NCI-H146 (cell line): ENCODE measurements at regions not wholly inside any gene's neighbourhood (a gene's known extent, or its start where the extent isn't known, plus 50 kb on each side); places are given as distances from the start of the nearest gene placed in this dataset.
A peak's percentile ranks its signal among the peaks of the same experiment; 100 is the strongest.
"Not testable (repeated sequence)": the region's sequence is repeated elsewhere in the genome, so short reads cannot be mapped to it uniquely, and the experiment has no call there.

Source experiments
- DNase-seq: peaks from one replicate; lab custom pipeline; 2025; lab: John Stamatoyannopoulos, UW

DNA sequence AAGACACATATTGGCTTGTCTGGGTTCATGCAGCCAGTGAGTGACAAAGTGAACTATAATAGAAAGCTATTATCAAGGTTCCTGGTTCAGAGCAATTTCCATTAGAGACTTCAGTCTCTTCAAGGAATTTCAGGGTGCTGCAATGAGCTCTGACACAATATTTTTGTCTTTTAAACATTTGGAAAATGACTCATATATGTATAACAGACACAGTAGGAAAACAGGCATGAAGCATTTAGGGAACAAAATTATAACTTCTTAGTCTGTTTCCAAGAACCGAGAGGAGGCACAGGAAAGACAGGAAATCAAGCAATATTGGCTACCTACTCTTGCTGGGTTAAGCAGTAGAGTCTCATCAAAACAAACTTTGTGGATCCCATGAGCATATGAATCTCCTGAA is 170.4 kb downstream of the PTPRC start:
- DNase-seq: no peak

DNA sequence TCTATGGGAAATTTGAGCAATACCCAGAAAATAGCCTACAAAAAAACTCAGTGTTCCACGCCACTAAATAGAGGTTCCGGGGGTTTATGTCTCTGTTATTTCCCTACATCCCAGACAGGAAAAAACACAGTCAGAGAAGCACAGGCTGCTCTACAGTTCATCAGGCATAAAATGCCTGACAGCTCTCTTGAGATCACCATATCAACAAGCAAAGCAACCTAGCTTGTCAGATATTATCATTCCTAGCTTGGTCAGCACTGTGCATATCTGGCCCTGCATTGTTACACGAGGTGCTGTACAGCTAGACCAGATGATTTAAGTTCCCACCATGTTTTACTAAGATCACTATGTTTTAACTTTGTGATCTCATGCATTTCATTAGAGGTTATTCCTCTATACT is 172.6 kb downstream of the PTPRC start:
- DNase-seq: no peak

DNA sequence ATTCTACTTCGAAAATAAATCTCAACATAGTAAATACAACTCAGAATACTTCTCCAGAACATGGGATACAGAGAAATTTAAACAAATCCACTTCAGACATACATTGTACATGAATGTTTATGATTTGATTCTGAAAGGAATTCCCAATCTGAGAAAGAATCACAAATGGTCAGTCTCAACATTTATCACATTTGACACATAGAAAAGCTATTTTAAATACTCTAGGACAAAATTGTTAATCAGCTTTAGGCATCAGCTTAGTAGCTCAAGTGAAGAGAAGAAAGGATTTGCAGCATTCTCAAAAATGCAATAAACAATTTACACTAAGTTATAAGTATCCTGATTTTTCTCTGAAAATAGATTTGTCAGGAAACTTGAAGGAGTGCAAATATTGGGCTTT is 184.8 kb downstream of the PTPRC start:
- DNase-seq: no peak

DNA sequence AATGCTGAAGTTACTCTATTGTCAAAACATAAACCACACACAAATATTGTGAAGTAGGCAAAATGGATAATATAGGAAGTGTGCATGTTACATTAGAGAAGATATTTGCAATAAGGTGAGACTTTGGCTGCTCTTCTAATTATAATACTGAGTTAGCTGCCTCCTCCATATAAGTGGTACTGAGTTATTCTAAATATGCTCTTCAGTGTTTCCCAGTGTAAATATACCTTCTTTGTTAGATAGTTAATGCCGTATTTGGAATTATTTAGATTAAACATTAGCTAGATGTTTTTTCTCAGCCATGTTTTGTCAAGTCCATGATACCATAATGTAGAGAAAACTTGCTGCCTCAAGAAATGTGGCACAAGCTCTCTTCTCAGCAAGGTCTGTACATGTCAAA is 186.4 kb downstream of the PTPRC start:
- no peak for DNase-seq

DNA sequence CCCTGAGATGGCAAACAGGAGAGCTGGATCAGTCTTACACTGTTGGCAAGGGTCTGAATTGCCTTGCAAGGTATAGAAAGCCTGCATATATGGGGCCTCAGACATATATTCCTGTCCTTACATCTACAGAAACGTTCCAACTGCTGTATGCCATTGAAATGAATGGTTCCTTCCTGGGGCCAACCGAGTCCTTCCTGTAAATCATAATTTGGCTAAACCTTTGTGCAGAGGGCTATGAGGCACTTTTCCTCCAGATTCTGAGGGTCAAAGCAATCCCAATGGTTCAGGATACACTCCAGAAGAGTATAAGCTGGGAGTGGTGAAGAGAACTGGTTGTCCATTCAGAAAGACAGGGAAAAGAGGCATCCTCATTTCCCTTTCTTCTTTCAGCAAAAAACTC is 190.5 kb downstream of the PTPRC start:
- no peak for DNase-seq

DNA sequence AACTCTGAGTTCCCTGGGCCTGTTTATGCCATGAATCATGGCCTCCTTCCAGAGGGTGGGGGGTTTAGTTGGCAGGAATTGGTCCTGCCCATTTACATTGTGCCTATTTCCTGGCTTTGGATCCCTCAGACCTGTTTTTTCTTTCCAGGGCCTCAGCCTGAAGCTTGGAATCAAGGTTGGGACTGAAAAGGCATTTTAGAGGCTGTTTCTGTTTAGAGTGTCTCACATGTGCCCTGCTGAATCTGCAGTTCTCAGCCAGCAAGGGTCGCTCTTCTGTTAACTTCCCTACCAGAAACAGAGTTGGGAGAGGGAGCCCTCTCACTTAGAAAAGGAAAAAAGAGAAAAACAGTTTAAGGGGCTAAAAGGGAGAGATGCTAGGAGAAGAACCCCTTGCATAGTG is 191.1 kb downstream of the PTPRC start:
- no peak for DNase-seq

DNA sequence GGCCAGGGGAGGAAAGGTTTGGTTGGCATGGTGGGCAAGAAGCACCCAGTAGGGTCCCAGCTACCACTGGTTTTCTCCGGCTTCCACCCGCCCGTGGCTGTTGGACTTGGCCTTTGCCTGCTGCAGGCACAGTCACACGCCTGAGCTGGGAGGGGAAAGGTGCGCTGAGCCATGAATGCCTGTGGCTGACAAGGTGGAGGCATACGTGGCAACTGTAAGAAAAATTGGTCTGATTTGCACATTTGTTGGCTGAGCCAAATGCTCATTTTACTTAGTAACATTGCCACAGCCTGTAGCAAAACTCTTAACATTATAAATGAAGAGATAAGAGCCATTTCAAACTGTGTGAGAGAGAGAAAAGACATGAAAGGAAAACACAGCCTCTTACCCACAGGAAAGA is 191.6 kb downstream of the PTPRC start:
- DNase-seq: no peak

DNA sequence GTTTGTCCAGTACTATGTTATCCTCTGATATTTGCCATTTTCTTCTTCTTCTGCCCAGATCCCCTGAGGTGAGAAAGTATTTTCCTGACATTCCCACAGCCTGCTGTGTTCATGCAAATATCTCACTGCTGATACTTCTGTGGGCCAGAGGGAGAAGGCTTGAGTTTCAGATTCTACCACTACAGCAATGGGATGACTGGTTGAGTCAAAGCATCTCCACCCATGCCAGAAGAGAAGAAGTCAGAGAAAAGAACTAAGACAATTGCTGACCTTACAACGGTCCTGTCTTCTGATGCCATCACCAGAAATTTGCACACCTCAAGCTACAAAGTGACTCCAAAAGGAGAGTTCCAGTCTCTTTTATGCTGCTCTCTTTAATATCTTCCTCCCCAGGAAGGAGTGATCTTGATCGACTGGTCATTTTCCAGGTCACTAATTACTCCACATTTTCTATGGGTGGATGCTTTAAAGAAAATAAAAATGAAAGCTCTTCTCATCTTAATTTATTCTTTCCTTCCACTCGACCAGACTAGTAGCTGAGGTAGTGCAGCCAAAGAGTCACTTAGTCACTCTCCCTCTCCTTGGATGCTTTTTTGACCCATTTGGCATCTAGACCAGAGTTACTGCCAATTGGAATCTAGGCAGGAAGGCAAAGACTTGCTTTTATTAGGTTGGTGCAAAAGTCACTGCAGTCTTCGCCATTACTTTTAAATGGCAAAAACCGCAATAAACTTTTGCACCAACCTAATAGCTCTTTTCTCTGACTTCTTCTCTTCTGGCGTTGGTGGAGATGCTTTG is 195.1 kb downstream of the PTPRC start:
- no peak for DNase-seq

DNA sequence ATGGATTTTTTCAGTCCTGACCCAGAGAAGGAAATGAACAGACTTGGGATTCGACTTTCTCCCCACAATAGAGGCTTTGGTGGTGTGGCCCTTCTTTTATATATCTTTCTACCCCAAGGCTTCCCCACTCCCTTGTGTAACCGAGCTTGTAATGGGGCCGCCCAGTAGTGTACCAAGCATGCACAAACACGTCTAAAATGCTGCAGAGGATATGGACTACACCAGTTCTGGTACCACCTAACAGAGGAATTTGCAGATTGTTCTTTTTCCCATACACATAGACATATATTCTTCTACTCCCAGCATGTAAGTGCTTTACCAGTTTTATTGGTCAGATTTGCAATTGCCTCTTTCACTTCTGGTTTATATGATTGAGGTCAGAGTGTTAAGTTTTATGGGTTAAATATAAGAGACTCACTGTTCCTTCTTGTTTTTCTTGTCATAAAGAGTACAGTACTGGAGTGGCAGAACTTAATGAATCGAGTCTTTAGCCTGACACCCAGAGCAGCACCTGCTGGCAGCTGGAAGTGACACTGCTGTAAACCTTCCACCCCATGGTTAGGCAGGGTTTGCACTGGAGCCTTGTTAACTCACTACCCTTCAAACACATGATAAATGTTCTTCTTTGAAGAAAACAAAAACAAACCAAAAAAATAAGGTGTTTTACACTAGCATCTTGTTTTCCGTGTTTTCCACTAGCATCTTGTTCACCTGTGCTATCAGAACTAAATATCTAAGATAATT is 198.6 kb downstream of the PTPRC start:
- no peak for DNase-seq

DNA sequence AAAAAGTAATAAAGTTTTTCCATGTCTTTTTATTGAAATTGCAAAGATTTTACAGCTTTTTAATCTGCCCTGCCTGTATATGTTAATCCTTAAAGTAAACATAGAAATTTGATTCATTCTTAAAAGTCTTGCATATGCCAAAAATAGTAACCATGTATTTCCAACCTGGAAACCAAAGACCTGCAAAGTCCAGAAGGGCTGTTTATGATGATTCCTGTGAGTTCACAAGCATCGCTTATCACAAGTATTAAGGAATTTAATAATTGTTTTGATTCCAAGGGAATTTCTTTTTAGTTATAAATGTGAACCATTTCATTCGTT is 199.1 kb downstream of the PTPRC start:
- DNase-seq: no peak

DNA sequence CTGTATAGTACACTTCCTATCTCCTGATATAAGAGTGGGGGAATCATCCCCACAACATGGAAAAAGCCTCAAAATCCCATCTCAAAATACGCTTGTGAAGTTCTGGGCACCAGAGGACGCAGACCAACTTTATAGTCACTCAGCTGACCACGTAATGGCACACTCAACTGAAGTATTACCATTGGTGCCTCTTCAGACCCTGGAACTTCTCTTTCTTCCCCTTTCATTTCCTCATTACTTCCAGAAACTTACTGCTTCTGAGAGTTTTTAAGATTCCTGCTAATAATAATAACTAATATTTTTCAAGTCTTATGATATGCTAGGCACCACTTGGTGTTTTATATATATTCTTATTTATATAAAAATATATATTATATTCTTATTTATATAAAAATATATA is 202.6 kb downstream of the PTPRC start:
- no peak for DNase-seq

DNA sequence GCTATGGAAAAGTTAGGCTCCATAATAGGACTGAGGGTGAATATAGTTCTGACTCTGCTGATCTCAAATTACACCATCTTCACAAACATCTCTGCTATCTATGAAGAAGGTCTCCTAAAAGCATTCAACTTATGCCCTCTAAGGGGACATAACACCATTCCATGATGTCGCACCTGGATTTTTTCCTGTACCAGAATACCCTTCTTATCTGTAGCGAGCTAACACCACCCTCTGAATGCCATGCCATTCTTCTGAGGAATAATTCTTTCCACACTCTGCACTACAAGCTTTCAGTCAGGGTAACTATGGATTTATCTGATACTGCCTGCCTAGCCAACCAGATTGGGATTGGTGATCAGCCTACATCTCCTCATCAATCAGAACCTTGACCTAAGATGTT is 203.8 kb downstream of the PTPRC start:
- DNase-seq: no peak

DNA sequence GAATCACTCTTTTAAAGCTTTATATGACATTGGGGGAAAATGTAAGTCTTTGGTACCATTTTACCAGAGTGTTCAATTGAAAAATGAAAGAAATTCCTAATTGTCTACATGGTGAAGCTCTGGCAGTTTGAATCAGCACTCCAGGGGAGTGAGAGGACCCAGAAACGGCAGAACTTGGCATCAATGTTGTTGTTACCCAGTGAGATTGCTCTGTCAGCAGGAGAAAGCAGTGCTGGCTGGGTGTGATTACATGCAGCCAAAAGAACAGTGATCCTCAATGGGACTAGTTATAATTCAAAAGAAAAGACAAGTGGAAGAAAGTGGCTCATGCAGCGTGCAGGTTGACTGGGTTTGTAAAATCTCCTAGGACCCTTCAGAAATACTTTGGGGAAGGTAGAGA is 206.4 kb downstream of the PTPRC start:
- no peak for DNase-seq

DNA sequence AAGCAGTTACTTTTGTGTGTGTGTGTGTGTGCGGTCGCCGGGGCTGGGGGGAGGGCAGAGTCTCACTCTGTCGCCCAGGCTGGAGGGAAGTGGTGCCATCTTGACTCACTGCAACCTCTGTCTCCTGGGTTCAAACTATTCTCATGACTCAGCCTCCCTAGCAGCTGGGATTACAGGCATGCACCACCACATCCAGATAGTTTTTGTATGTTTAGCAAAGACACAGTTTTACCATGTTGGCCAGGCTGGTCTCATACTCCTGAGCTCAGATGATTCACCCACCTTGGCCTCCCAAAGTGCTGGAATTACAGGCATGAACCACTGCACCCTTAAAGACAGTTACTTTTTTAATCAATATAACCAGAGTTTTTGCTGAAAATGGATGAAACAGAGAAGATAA is 207.0 kb downstream of the PTPRC start:
- no peak for DNase-seq

DNA sequence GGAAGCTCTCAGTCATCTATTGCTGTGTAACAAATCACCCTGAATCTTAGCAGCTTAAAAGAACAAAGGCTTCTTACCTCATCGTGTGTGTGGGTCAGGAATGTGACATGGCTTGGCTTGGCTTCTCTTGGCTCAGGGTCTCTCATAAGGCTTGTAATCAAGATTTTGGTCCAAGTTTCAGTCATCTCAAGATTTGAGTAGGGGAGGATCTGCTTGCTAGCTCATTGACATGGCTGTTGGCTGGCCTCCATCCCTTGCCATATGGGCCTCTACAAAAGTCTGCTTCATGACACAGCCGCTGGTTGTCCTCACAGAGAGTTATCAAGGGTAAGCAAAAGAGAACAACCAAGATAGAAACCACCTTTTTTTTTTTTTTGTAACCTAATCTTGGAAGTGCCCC is 207.7 kb downstream of the PTPRC start:
- DNase-seq: no peak

DNA sequence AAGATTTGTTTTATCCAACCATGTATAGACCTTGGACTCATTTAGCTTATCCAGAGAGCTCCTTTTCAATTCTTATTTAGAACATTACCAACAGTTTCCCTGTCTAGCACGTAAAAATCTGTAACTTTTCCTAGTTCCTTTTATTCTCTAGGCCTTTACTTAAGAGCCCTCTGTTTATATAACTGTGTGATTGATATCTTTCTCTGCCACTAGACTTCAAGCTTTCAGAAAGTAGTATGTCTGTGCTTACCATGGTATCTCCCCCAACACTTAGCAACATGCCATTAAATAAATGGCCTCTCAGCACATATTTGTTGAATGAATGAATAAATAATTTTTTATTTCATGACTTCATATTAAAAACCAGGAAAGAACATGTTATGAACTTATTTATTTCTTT is 209.4 kb downstream of the PTPRC start:
- DNase-seq: no peak

DNA sequence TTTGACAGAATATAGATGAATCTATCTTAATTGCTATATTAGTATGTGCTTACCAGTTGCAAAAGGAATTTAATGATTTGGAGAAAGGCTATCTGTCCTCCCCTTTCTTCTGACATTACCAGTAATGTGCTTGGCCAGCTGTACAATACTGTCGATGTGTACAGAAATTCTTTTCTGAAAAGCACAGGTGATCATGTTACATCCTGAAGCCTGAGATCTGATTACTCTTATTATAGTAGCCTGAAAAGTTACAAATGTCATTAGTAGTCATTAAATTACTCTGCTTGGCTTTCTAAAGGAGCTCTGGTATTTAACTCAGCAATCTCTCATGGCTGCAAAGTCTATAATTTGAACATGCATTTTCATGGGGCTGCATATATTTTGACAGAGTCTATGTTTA is 209.8 kb downstream of the PTPRC start:
- peak; percentile 55 for DNase-seq

DNA sequence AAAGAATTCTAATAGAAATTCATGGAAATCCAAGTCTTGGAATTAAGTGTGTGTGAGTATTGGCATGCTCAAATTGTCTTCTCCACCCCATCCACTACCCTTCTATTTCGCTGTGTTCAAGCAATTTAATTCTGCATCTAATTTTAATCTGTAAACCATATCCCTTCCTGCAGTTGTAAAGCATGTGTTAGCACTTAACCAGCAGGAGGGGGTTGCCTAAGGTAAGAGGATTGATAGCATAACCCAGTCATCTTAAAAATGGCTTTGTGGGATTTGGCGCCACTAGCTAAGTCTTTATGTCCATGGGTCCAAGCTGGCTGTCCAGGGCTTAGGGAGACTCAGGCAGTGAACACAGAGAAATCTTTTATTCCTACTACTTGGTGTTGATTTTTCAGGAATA is 210.3 kb downstream of the PTPRC start:
- DNase-seq: peak; percentile 23

DNA sequence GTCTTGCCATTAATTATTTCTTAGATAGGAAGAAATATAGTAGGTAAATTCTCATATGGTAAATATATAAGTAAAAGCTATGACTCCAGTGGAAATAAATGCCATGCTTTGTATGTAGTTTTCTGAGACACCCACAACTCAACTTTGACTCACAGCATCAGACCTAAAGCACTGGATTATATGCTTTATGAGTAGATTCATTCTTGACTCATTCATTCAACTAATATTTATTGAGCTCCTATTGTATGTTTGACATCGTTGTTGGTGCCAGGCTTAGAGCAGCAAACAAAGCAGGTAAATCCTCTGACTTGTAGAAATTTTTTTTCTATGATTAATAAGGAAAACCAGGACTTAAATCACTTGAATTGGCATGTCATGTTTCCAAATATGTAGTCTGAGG is 211.4 kb downstream of the PTPRC start:
- DNase-seq: no peak

DNA sequence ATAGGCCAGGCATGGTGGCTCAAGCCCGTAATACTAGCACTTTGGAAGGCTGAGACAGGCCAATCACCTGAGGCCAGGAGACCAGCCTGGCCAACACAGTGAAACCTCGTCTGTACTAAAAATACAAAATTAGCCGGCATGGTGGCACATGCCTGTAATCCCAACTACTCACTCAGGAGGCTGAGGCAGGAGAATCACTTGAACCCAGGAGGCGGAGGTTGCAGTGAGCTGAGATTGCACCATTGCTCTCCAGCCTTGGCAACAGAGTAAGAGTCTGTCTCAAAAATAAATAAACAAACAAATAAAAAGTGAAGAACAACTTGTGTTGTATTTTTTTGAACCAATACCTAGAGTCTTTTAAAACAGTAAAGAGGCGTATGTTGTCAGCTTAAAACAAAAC is 212.1 kb downstream of the PTPRC start:
- DNase-seq: not testable (repeated sequence)

DNA sequence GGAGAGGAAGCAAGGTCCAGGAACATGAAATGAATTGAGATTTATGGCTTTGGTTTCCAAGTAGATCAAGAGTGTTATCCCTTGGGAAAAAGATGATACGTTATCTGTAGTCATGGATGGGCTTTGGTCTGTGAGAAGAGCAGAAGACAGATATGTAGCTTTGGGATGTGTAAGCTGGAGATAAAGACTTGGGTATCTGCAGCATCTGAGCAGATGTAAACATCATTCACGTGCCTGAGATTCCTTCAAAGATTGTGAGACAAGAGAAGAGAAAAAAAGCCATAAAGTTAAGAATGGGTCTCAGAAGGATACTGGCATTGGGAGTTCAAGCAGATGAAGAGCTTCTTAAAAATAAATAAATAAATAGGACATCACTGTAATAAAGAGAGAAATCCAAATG is 217.8 kb downstream of the PTPRC start:
- DNase-seq: no peak

DNA sequence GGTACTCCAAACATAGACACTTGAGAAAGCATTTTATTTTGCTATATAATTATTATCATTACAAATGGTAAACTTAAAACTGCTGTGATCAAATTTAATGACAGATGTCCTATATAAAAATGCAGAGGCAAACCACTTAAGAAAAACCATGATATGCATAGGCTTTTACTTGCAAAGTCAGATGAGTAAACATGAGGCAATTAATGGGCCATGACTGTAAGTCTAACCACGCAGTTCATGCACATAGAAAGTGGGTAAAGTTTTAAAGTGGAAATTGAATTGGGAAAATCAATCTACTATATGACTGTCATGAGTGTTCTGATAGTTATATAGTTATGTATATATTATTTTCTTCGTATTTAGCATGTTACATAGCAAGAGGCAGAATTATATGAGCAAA is 219.2 kb downstream of the PTPRC start:
- no peak for DNase-seq

DNA sequence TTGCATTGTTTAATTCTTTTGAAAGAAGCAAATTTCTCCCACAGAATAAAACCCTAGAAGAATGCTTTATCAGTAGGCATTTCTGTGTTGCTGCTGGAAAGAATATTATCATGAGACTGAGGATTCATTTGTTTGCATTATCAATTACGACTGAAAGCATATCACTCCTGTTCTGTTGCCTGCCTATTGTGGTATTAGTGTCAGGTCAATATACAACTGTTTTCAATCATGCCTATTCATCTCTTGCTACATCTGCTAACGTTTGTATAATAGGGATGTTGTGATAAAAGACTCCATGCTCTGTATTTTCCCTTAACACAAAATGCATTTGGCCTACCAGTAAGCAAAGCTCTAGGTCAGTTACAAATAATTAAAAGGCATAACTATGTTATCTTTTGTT is 221.5 kb downstream of the PTPRC start:
- DNase-seq: peak; percentile 4

DNA sequence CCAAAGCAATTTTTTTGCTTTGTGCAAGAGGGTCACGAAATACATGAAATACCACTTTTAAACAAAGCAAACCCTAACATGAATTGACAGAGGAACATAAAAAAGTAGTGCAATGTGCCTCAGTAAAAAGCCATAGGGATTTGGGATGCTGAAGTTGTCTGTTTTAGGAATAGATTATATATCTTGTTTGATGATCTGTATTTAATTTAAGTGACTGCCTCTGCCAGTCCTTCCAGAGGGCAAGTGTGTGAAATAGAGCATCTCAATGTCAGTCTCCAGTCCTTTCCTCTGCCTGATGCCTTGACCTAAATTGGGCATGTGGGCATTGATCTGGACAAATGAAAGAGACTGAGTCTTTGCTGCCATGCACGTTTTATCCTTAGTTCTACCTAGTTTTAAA is 222.8 kb downstream of the PTPRC start:
- no peak for DNase-seq
